Liver (tissue), 8 donors: ENCODE measurements at regions not wholly inside any gene's neighbourhood (a gene's known extent, or its start where the extent isn't known, plus 50 kb on each side); places are given as distances from the start of the nearest gene placed in this dataset.

Source experiments
- DNase-seq: peaks from one replicate; pipeline ENCODE4 v3.0.0-alpha.2; 2017; ENCODE audit warnings: low spot score
- H3K27ac ChIP-seq, 2 donors: one replicate each; pipeline ENCODE4 v1.7.0; 2013; ENCODE audit warnings: inconsistent platforms in 2 of 2, low read length in 2 of 2, control low read depth in 1 of 2, low read depth in 1 of 2, mild to moderate bottlenecking in 1 of 2
- H3K27me3 ChIP-seq, 4 donors: one replicate each; pipeline versions ENCODE4 v1.6.1 to v1.7.0; 2013; ENCODE audit warnings: low read length in 3 of 4, inconsistent platforms in 1 of 4, mild to moderate bottlenecking in 1 of 4, moderate library complexity in 1 of 4; ENCODE audit not compliant: control insufficient read depth in 4 of 4, insufficient read depth in 4 of 4
- H3K36me3 ChIP-seq, 4 donors: one replicate each; pipeline versions ENCODE4 v1.6.1 to v1.7.0; 2013; ENCODE audit warnings: low read length in 3 of 4, mild to moderate bottlenecking in 3 of 4, low read depth in 1 of 4, moderate library complexity in 1 of 4; ENCODE audit not compliant: control insufficient read depth in 4 of 4, insufficient read depth in 3 of 4
- H3K4me1 ChIP-seq, 4 donors: one replicate each; pipeline versions ENCODE4 v1.6.1 to v1.7.0; 2013; ENCODE audit warnings: low read length in 3 of 4, mild to moderate bottlenecking in 3 of 4, moderate library complexity in 1 of 4; ENCODE audit not compliant: control insufficient read depth in 4 of 4, insufficient read depth in 4 of 4
- H3K4me3 ChIP-seq, 3 donors: one replicate each; pipeline versions ENCODE4 v1.6.1 to v1.7.0; 2013; ENCODE audit warnings: low read length in 3 of 3, control low read depth in 1 of 3, low read depth in 1 of 3, mild to moderate bottlenecking in 1 of 3
- H3K9ac ChIP-seq, 2 donors: one replicate each; pipeline ENCODE4 v1.7.0; 2013; ENCODE audit warnings: low read length in 2 of 2, mild to moderate bottlenecking in 2 of 2, moderate library complexity in 2 of 2, control low read depth in 1 of 2, low read depth in 1 of 2
- H3K9me3 ChIP-seq, 4 donors: one replicate each; pipeline versions ENCODE4 v1.6.1 to v1.7.0; 2013; ENCODE audit warnings: low read length in 3 of 4; ENCODE audit not compliant: control insufficient read depth in 4 of 4
- EGR1 ChIP-seq, 2 donors: IDR thresholded peaks; 2 replicates each; pipeline ENCODE4 v1.6.1; 2016 to 2018; ENCODE audit warnings: antibody characterized with exemption in 2 of 2, low read depth in 2 of 2
- FOXA1 ChIP-seq: IDR thresholded peaks from 2 replicates; pipeline ENCODE4 v1.6.1; 2016; ENCODE audit warnings: antibody characterized with exemption
- FOXA2 ChIP-seq: IDR thresholded peaks from 2 replicates; pipeline ENCODE4 v1.6.1; 2016; ENCODE audit warnings: antibody characterized with exemption
- GABPA ChIP-seq, 2 donors: IDR thresholded peaks in 1 of 2; conservative IDR thresholded peaks in 1 of 2; 2 replicates each; pipeline ENCODE4 v1.6.1; 2016; ENCODE audit warnings: antibody characterized with exemption in 2 of 2, mild to moderate bottlenecking in 1 of 2, moderate library complexity in 1 of 2
- HNF4A ChIP-seq, 2 donors: conservative IDR thresholded peaks; 2 replicates each; pipeline ENCODE4 v1.6.1; 2016; ENCODE audit warnings: antibody characterized with exemption in 2 of 2, mild to moderate bottlenecking in 2 of 2
- JUND ChIP-seq, 2 donors: IDR thresholded peaks; 2 replicates each; pipeline ENCODE4 v1.6.1; 2016; ENCODE audit warnings: antibody characterized with exemption in 2 of 2
- NR2F2 ChIP-seq: IDR thresholded peaks from 2 replicates; pipeline ENCODE4 v1.6.1; 2016; ENCODE audit warnings: antibody characterized with exemption
- RAD21 ChIP-seq, 2 donors: IDR thresholded peaks; 2 replicates each; pipeline ENCODE4 v1.6.1; 2016; ENCODE audit warnings: antibody characterized with exemption in 2 of 2, mild to moderate bottlenecking in 2 of 2
- RXRA ChIP-seq, 2 donors: IDR thresholded peaks; 2 replicates each; pipeline ENCODE4 v1.6.1; 2017 to 2018; ENCODE audit warnings: antibody characterized with exemption in 2 of 2, mild to moderate bottlenecking in 1 of 2
- TAF1 ChIP-seq: conservative IDR thresholded peaks from 2 replicates; pipeline ENCODE4 v1.6.1; 2016; ENCODE audit warnings: antibody characterized with exemption, mild to moderate bottlenecking
- WGBS: extraction: QIAGEN DNeasy Blood & Tissue Kit; methylation state at CpG from one replicate; pipeline ENCODE4 v1.1.7; 2013; 5-methylcytosine and 5-hydroxymethylcytosine counted together
- TF ChIP-seq, protein P1 (sequence below): IDR thresholded peaks from 2 replicates; pipeline ENCODE4 v1.6.1; 2016; ENCODE audit warnings: antibody characterized with exemption
- TF ChIP-seq, protein P2 (sequence below): fragments of 150-350 bp; IDR thresholded peaks from 2 replicates; pipeline ENCODE4 v1.5.1; 2017; ENCODE audit warnings: improper control_type of control experiment, low read depth, low read length; ENCODE audit not compliant: missing input control
- TF ChIP-seq, protein P3 (sequence below): IDR thresholded peaks from 2 replicates; pipeline ENCODE4 v1.6.1; 2016; ENCODE audit warnings: antibody characterized with exemption, mild to moderate bottlenecking
- TF ChIP-seq, protein P4 (sequence below): IDR thresholded peaks from 2 replicates; pipeline ENCODE4 v1.6.1; 2016; ENCODE audit warnings: antibody characterized with exemption
- TF ChIP-seq, protein P5 (sequence below): IDR thresholded peaks from 2 replicates; pipeline ENCODE4 v1.6.1; 2016; ENCODE audit warnings: antibody characterized with exemption
- donor health status: healthy.
- donor health status: healthy.
- donor health status: healthy.
- donor health status: healthy.
- donor health status: healthy.

DNA sequence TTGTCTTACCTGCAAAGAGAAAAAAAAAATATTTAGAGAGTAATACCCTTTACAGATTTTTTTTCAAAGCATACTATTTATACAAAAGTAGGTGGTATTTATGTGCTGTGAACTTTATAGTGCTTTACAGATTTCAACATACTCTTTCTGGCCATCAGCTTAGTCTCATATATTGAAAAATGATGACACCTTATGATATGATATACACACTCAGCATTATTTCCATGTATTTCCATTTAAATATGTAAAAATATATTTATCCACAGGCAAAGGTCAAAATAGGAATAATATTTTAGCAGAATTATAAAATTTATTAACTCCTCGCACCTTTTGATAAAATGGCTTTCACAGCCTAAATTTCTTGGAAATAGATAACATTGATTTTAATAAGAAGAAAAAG, 815.8 kb upstream of the EPHA5 start:
- H3K9ac ChIP-seq = no peak overlapping the region
- no peak for TF ChIP-seq RXRA (IDR thresholded peaks at IDR 0.05)
- no peak for TF ChIP-seq NR2F2
- no peak for TF ChIP-seq JUND (IDR thresholded peaks at IDR 0.05)
- TF ChIP-seq, protein P1, sequence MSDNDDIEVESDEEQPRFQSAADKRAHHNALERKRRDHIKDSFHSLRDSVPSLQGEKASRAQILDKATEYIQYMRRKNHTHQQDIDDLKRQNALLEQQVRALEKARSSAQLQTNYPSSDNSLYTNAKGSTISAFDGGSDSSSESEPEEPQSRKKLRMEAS = no peak
- no peak for TF ChIP-seq GABPA (IDR thresholded peaks at IDR 0.05 in 1 of 2, conservative IDR thresholded peaks at IDR 0.05 in 1 of 2)
- no peak for TF ChIP-seq RAD21 (IDR thresholded peaks at IDR 0.05)
- TF ChIP-seq FOXA1 = no peak
- TF ChIP-seq, protein P2, sequence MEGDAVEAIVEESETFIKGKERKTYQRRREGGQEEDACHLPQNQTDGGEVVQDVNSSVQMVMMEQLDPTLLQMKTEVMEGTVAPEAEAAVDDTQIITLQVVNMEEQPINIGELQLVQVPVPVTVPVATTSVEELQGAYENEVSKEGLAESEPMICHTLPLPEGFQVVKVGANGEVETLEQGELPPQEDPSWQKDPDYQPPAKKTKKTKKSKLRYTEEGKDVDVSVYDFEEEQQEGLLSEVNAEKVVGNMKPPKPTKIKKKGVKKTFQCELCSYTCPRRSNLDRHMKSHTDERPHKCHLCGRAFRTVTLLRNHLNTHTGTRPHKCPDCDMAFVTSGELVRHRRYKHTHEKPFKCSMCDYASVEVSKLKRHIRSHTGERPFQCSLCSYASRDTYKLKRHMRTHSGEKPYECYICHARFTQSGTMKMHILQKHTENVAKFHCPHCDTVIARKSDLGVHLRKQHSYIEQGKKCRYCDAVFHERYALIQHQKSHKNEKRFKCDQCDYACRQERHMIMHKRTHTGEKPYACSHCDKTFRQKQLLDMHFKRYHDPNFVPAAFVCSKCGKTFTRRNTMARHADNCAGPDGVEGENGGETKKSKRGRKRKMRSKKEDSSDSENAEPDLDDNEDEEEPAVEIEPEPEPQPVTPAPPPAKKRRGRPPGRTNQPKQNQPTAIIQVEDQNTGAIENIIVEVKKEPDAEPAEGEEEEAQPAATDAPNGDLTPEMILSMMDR = no peak
- TF ChIP-seq, protein P3, sequence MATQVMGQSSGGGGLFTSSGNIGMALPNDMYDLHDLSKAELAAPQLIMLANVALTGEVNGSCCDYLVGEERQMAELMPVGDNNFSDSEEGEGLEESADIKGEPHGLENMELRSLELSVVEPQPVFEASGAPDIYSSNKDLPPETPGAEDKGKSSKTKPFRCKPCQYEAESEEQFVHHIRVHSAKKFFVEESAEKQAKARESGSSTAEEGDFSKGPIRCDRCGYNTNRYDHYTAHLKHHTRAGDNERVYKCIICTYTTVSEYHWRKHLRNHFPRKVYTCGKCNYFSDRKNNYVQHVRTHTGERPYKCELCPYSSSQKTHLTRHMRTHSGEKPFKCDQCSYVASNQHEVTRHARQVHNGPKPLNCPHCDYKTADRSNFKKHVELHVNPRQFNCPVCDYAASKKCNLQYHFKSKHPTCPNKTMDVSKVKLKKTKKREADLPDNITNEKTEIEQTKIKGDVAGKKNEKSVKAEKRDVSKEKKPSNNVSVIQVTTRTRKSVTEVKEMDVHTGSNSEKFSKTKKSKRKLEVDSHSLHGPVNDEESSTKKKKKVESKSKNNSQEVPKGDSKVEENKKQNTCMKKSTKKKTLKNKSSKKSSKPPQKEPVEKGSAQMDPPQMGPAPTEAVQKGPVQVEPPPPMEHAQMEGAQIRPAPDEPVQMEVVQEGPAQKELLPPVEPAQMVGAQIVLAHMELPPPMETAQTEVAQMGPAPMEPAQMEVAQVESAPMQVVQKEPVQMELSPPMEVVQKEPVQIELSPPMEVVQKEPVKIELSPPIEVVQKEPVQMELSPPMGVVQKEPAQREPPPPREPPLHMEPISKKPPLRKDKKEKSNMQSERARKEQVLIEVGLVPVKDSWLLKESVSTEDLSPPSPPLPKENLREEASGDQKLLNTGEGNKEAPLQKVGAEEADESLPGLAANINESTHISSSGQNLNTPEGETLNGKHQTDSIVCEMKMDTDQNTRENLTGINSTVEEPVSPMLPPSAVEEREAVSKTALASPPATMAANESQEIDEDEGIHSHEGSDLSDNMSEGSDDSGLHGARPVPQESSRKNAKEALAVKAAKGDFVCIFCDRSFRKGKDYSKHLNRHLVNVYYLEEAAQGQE = no peak
- TF ChIP-seq, protein P4, sequence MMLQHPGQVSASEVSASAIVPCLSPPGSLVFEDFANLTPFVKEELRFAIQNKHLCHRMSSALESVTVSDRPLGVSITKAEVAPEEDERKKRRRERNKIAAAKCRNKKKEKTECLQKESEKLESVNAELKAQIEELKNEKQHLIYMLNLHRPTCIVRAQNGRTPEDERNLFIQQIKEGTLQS = no peak
- TF ChIP-seq FOXA2 = no peak
- TF ChIP-seq, protein P5, sequence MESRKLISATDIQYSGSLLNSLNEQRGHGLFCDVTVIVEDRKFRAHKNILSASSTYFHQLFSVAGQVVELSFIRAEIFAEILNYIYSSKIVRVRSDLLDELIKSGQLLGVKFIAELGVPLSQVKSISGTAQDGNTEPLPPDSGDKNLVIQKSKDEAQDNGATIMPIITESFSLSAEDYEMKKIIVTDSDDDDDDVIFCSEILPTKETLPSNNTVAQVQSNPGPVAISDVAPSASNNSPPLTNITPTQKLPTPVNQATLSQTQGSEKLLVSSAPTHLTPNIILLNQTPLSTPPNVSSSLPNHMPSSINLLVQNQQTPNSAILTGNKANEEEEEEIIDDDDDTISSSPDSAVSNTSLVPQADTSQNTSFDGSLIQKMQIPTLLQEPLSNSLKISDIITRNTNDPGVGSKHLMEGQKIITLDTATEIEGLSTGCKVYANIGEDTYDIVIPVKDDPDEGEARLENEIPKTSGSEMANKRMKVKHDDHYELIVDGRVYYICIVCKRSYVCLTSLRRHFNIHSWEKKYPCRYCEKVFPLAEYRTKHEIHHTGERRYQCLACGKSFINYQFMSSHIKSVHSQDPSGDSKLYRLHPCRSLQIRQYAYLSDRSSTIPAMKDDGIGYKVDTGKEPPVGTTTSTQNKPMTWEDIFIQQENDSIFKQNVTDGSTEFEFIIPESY = no peak
- TF ChIP-seq EGR1 (IDR thresholded peaks at IDR 0.05; ENCODE audit: low read depth in 2 of 2) = no peak
- TF ChIP-seq TAF1 = no peak
- no peak for TF ChIP-seq HNF4A (conservative IDR thresholded peaks at IDR 0.05)
- 84% methylated on average over 1 of the region's 1 CpG for WGBS
- no peak overlapping the region for H3K27ac ChIP-seq
- no peak overlapping the region for H3K4me3 ChIP-seq
- DNase-seq = no peak
- no peaks in the 10 kb centered on the region for H3K27me3 ChIP-seq
- H3K9me3 ChIP-seq = no peaks in the 10 kb centered on the region
- H3K36me3 ChIP-seq = no peaks in the 10 kb centered on the region
- no peaks in the 10 kb centered on the region for H3K4me1 ChIP-seq

- TF ChIP-seq EGR1 (IDR thresholded peaks at IDR 0.05; ENCODE audit: low read depth in 2 of 2) = no peak
- TF ChIP-seq, protein P2 = no peak
- no peak for TF ChIP-seq FOXA2
- 79% methylated on average over 1 of the region's 1 CpG for WGBS
These were observed 811.9 kb upstream of the EPHA5 start for GRCh38 chr4:66482186-66482585.

More at GRCh38 chr4:66482186-66482585, 811.9 kb upstream of the EPHA5 start:
- no peak for DNase-seq
- Histone ChIP-seq H3K4me3 (no peak overlapping the region), H3K27ac (no peak overlapping the region), H3K9ac (no peak overlapping the region), H3K4me1 (no peaks in the 10 kb centered on the region), H3K9me3 (no peaks in the 10 kb centered on the region), H3K36me3 (no peaks in the 10 kb centered on the region), H3K27me3 (no peaks in the 10 kb centered on the region)
